HG02884 (cell line): ENCODE measurements at regions not wholly inside any gene's neighbourhood (a gene's known extent, or its start where the extent isn't known, plus 50 kb on each side); places are given as distances from the start of the nearest gene placed in this dataset.

Source experiments
- ATAC-seq: cut with Tn5 transposase; IDR thresholded peaks from one replicate; pipeline ENCODE4 v1.9.1; 2021; ENCODE audit warnings: mild to moderate bottlenecking, moderate library complexity; ENCODE audit not compliant: unreplicated experiment

DNA sequence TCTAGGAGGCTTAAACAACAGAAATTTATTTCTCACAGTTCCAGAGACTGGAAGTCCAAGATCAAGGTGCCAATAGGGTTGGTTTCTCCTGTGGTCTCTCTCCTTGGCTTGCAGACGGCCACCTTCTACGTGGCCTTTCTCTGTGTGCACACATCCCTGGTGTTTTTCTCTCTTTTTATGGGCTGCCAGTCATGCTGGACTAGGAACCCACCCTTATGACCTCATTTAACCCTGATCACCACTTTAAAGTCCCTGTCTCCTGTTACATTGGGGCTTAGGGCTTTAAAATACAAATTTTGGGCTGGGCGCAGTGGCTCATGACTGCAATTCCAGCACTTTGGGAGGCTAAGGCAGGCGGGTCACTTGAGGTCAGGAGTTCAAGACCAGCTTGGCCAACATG lies 157.1 kb downstream of the TLE1 start:
- ATAC-seq = no peak

DNA sequence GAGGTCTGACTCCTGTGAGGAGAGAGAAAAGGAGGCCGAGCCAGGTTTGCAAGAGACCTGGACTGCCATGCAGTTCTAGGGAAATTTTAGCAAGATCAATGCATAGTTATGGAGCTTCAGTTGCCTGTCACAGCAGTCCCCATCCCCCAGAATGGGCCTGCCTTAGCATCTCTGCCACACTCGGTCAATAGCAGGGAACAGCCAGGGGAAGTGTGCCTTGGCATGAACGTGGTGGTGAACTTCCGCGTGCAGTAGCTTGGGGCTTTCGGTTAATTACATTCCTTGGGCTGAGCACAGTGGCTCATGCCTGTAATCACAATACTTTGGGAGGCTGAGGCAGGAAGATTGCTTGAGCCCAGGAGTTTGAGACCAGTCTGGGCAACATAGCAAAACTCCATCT lies 157.8 kb downstream of the TLE1 start:
- no peak for ATAC-seq

DNA sequence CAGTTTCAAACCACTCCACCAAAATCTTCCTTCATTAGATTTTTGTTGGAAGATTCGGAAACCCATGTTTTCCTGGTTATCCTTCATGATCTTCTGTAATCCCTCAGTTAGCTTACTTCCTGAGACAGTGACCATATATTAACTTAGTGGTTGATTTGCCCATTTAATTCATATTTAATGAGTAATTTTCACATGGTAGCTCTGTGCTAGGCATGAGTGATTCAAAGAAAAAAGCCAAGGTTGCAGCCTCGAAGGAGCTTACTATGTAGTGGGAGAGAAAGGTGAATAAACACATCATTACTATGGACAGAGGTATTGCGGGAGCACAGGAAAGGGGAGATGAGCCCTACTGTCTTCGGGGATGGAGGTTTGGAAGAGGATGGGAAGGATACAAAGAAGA lies 158.5 kb downstream of the TLE1 start:
- ATAC-seq = no peak

DNA sequence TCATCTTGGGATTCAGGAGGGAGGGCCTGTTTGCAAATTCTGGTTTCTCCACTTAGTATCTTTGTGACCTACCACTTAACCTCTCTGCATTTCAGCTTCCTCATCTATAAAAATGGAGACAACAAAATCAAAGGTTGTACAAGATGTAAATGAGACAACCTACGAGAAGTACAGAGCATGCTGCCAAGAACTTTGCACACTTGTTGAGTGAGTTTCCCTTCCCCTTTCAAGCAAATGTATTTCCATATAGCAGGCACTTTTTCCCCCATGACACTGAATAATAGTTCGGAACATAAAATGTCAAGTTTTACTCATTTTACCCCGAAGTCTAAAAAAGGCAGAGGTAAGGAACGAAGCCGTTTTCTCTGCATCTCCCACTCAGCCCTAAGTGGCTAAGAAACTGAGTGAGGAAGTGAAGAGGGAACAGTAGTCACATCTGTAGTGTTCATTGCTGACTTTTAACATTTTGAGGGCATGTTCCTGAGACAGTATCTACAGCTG lies 159.0 kb downstream of the TLE1 start:
- ATAC-seq = peak; percentile 75

DNA sequence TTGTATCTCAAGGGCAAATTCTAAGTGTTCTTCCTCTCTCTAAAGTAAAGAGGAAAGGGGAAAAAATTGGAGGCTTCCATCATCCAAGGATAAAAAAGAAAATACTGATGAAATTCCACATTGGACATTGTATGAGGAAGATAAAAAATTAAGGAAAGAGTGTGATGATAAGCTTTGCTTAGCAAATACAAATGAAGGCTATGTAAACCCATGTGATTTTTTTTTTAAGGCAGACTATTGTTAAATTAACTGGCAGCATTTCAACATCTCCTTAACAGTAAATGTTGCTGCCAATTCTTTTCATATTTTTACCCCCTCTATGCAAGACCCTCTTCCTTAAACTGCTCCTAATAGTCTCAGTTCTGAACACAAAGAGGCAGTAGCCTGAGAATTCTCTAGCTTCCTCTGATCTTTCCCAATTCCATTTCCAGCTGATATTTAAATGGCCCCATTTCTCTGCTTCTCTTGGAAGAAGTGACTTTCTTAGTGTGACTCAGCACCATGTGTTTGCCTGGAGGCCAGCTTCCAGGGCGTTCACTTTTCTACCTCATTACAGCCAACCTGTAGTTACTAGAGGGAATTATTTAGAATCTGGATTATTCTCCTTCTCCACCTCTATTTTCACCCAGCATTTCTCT lies 159.7 kb downstream of the TLE1 start:
- ATAC-seq = no peak

DNA sequence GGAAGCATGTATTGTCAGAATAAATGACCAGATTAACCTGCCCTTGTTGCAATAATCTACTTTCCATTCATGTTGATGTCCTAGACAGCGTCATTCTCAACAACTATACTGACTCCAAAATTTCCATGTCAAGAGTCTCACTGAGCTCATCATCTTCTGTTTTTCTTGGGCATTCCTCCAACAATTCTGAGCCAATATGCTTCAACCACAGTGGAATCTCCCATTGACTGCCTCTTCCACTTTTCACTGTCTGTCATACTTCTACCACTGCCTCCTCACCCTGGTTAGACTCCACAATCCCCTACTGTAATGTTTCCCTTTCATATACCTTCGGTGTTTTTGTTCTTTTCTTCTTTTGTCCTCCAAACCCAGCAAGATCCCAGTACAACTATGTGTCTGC lies 162.8 kb downstream of the TLE1 start:
- ATAC-seq = no peak

DNA sequence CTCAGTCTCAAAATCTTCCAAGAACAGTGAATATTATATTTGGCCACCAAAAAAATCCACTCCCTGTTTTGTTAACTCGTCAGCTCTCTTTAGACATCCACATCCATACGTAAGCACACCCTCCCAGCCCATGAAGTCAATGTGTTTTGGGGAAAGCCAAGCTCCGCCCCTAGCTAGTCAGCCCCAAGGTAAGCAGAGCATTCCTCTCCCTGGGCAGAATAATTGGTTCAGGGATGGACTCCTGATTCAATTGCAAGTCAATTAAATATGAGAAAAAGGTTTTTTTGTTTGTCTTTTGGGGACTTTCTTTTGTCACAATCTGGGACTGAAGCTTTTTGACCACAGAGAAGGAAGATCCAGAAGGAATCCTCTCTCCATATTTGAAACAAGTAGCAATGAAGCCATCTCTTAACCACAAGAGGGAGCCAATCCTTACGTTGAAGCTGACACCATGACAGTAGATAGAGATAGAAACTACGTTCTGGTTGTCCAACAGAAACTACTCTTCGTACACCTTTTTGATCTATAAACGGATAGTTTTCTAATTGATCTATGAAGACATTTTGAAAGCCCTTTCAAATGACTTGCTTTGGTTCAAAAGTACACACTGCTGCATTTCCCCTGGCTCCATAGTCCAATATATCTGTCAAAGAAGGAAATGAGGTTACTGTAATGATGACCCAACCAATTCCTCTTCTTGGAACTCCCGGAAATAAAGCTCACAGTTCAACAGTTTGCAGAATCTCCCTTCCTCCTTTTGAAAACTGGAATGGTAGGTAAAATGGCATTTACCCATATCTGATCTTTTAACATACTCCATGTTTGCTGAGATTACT lies 166.4 kb downstream of the TLE1 start:
- peak; percentile 67 for ATAC-seq

DNA sequence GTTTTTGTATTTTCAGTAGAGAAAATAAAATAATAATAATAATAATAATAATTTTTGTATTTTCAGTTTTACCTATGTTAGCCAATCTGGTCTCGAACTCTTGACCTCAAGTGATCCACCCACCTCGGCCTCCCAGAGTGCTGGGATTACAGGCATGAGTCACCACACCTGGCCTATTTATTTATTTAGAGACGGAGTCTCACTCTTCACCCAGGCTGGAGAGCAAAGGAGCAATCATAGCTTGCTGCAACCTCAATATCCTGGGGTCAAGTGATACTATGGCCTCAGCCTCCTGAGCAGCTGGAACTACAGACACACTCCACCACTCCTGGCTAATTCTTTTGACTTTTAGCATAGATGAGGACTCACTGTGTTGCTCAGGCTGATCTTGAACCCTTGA lies 167.5 kb downstream of the TLE1 start:
- no peak for ATAC-seq

DNA sequence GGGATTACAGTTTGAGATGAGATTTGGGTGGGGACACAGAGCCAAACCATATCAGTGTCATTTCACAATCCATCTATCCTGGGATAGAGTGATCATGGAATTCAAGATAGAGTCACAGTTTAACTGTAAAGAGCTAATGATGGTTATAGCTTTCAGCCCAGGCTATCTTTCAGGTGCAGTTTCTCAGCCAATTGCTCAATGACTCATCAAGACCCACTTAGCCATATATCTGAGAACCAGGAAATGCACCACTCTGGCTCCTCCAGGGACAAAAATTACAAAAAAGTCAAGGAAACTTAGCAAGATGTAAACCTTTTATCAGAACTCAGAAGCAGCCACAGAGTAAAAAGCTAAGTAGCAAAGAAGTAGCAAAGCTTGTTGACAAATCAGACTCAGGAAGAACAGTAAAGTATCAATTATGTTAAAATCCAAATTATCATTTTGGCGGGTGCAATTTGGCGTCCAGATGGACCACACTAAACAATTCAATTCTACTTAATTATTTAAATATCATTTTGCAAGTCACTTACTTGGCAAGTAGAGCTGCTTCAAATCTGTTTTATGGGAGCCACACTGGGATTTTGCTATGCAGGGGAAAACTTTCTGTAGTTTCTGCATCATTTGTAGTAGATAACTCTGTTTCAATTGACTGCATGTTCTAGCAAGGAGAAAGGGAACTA lies 169.4 kb downstream of the TLE1 start:
- ATAC-seq = no peak

DNA sequence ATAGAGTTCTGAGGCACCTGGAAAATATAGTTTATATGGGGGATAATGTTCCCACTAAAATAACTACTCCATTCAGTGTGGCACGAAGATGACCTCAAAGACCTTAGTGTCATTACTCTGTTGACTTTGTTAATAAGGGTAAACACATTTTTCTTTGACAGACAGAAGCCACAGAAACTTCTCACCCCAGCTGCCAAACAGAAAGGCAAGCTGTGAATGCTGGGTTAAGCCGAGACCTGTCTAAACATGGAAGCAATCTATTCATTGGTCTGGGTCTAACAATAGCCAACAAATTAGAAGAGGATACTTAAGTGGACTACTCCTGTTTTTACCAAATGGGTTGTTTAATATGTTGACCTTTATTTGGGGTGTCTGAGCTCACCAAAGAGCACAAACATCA lies 171.4 kb downstream of the TLE1 start:
- ATAC-seq = no peak

DNA sequence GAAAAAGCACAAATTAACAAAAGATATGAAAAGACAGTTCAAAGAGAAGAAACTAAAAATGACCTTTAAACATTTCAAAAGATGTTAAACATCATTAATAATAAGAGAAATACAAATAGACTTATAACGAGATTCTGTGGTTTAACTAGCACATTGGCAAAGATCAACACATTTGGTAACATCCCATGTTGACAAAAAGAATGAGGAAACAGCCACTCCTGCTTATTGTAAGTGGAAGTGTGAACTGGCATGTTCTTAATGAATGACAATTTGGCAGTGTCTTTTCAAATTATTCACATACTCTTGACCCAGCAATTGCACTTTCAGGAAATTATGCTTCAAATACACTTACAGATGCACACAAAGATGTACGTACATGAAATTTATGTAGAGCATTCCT lies 176.3 kb downstream of the TLE1 start:
- ATAC-seq = no peak

DNA sequence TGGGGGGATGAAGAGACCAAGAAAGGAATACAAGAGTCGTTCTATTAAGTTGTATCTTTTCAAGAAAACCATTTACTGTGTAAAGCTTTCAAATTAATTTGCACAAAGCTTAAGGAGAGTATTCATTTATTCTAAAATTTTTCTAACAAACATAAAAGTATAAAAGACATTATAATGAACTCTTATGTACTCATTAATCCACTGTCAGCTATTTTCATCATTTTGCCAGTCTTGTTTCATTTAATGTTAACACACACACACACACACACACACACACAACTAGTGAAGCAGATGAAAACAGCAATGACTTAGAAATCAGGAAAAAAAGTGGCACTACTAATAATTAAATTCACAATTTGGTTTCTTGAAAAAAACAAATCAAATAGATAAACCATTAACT lies 176.7 kb downstream of the TLE1 start:
- ATAC-seq = no peak

DNA sequence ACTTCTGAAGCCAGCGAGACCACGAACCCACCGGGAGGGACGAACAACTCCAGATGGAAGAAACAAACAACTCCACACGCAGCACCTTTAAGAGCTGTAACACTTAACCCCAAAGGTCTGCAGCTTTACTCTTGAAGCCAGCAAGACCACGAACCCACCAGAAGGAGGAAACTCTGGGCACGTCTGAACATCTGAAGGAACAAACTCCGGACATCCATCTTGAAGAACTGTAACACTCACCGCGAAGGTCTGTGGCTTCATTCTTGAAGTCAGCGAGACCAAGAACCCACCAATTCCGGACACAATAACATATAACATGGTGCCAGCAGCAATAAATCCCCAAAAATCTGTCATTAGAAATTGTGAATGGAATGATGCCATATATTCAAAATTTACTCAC lies 180.9 kb downstream of the TLE1 start:
- no peak for ATAC-seq

DNA sequence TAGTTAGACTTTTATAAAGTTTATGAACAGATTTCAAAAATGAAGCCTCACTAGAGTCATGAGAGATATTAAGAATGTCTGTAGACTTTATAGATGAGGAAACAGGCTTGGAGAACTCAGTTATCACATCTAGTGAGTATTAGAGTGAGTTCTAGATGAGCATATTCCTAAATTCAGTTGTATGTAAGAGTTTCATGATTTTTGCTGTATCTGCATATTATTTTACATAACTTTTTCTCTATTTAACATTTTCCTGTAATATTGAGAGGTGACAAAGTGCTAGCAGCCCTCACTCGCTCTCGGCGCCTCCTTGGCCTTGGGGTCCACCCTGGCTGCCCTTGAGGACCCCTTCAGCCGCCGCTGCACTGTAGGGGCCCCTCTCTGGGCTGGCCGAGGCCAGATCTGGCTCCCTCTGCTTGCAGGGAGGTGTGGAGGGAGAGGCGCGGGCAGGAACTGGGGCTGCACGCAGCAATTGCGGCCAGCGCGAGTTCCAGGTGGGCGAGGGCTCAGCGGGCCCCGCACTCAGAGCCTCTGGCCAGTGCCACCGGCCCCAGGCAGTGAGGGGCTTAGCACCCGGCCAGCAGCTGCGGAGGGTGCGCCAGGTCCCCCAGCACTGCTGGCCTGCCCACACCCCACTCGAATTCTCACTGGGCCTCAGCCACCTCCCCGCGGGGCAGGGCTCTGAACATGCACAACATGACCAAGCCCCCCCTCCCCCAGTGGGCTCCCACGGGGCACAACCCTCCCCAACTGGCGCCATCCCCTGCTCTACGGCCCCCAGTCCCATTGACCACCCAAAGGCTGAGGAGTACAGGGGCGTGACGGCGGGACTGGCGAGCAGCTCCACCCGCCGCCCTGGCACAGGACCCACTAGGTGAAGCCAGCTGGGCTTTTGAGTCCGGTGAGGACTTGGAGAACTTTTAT lies 182.1 kb downstream of the TLE1 start:
- ATAC-seq = no peak

DNA sequence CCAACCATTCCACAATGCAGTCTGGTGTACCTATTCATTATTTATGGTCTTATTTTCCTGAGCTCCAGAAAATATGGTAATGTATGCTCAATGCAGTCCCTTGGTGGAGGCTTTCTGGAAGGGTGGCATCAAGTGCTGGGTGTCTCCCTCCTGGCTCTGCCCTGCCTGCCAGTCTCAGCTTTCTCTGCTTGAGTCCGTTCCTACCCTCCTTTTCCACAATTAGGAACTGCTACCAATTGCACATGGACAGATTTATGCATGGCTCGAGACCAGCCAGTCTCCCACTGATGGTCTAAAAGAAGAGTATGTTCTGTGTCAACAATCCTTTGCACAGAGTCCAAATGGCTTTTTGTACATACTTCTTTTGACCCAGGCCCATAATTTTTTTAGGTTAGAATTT lies 189.8 kb downstream of the TLE1 start:
- ATAC-seq = no peak

DNA sequence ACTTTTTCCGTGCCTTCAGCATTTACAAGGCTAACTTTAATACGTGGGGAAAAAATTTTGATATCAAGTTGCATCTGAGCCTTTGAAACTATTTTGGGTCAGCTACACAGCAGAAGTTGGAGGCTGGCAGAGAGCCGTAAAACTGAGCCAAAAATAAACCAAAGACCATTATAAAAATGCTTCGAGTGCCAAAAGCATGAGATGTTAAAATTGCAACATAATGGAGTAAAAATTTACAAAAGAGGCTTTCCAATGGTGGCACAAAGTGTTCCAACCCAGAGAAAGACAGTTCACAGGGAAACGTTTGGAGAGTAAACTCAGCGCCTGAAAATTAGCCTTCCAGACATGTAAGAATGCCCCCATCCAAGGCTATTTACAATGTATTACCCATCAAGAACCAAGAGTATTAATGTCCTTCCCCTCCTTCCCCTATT lies 190.3 kb downstream of the TLE1 start:
- no peak for ATAC-seq

DNA sequence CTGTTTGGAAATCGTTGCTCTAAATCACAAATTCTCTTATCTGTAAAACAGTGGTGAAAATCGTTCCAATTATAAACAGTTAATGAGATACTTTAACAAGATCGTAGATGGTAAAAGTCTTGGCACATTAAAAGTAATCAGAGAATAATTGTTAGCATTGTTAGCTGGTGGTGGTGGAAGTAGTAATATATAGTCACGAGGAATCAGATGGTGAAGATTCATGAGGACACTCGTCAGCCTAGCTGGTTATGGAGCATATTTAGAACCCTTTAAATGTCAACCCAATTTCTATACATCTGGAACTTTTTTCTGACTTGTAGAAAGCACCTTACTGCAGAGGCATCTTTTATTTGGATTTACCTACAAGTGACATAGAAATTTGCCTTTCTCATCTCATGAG lies 190.8 kb downstream of the TLE1 start:
- ATAC-seq = no peak

DNA sequence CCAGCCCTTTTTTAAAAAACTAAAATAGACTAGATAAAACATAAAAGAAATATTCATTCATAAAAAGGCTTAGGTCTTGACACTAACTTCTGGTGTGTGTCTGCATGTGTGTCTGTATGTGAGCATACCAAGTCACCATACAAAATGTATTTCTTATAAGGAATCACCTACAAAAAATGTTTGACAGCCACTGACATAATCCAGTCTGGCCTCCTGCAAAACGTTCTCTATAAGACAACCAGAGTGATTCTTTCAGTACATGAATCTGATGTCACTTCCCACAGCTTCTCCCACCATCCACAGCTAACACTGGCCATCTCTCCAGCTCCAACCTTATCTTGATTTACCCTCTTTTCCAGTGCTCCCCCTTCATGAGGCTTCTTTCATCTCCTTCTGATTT lies 192.3 kb downstream of the TLE1 start:
- no peak for ATAC-seq

DNA sequence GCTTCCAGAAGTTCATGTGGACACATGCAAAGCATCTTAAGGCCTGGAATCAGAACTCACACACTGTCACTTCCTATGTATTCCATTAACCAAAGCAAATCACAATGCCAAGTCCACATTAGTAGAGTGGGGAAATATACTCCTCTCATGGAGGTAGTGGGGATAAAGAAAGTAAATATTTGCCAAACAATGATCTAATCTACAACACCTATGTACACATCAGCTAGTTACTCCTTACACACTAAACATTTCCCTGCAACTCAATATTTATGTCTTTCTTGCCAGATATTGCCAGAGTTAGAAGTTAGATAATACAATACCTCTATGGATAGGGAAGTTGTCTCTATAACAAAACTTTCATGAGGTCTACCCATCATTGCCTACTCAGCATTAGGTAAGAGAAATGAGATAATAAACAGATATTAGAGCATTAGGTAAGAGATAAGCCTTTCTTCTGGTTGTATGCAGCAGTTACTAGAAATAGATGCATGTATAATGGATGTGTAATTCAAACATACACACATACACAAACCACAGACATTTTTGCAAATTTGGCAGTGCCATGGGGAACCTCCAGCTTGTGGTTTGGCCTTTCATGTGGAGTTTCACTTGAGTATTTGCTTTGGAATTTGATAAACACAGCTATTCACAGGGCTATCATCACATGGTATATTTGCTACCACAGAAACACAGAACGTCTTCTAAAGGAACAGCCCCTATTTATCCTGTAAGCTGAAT lies 196.5 kb downstream of the TLE1 start:
- no peak for ATAC-seq
